ENCODE measurements at regions not wholly inside any gene's neighbourhood (a gene's known extent, or its start where the extent isn't known, plus 50 kb on each side); places are given as distances from the start of the nearest gene placed in this dataset.

DNA sequence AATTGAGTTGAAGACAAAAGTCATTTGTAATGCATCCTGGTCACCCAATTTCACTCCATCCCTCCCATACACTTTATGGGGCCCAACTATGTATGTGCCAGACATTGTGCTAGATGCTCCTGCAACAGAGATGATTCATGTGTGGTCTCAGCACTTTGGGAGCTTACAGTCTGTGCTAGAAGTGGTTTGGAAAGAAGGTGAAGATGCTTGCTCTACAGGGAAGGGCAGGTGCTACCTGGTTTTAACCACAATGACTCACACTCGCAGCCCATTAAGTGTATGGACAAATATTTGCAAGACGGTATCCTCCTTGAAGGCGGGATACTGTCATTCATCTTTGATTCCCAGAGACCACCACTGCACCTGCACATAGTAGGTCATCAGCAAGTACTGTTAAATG is 257.6 kb downstream of the OTUD1 start:
- Histone ChIP-seq H3K9me3 (no peaks in the 10 kb centered on the region), H3K27me3 (peaks cover 58% of the 10 kb centered on the region), H3K27ac (no peak overlapping the region), H3K4me3 (no peak overlapping the region), H3K36me3 (no peaks in the 10 kb centered on the region), H3K4me1 (peaks cover 30% of the 10 kb centered on the region)
- DNase-seq (ENCODE audit: low spot score in 2 of 2): no peak
- TF ChIP-seq, protein P1, sequence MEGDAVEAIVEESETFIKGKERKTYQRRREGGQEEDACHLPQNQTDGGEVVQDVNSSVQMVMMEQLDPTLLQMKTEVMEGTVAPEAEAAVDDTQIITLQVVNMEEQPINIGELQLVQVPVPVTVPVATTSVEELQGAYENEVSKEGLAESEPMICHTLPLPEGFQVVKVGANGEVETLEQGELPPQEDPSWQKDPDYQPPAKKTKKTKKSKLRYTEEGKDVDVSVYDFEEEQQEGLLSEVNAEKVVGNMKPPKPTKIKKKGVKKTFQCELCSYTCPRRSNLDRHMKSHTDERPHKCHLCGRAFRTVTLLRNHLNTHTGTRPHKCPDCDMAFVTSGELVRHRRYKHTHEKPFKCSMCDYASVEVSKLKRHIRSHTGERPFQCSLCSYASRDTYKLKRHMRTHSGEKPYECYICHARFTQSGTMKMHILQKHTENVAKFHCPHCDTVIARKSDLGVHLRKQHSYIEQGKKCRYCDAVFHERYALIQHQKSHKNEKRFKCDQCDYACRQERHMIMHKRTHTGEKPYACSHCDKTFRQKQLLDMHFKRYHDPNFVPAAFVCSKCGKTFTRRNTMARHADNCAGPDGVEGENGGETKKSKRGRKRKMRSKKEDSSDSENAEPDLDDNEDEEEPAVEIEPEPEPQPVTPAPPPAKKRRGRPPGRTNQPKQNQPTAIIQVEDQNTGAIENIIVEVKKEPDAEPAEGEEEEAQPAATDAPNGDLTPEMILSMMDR (IDR thresholded peaks at IDR 0.05): no peak
- TF ChIP-seq EP300 (IDR thresholded peaks at IDR 0.05) (no peak), POLR2AphosphoS5 (IDR thresholded peaks at IDR 0.05) (no peak)
- WGBS: 88% methylated on average over 3 of the region's 3 CpGs

DNA sequence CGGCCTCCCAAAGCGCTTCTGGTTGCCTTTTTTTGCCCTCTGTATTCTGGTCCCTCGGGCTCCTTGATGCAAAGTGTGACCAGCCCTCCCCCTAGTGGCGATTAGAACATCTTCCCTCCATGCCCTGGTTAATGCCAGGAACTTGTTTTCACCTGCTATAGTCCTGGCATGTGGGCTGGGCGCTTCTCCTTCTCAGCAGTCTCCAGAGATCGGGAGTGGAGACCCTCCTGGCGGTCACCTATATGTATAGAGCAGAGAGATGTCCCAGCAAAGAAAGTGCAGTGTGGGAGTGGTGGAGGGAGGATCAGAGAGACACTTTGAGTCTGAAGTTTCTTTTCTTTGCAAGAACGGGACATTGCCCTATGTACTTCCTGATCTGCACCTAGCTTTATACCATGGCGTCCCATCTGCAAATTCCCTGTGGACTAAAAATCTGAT is 264.1 kb downstream of the OTUD1 start:
- TF ChIP-seq POLR2A (IDR thresholded peaks at IDR 0.05): no peak
- TF ChIP-seq, protein P1 (IDR thresholded peaks at IDR 0.05): peak; percentile 40 to 68
- peaks cover 5% of the 10 kb centered on the region for H3K4me1 ChIP-seq
- H3K4me3 ChIP-seq: no peak overlapping the region
- DNase-seq (ENCODE audit: low spot score in 2 of 2): no peak
- H3K36me3 ChIP-seq: no peaks in the 10 kb centered on the region
- no peaks in the 10 kb centered on the region for H3K9me3 ChIP-seq
- H3K27me3 ChIP-seq: peaks cover 3% of the 10 kb centered on the region
- no peak overlapping the region for H3K27ac ChIP-seq
- 12% methylated on average over 9 of the region's 9 CpGs for WGBS

DNA sequence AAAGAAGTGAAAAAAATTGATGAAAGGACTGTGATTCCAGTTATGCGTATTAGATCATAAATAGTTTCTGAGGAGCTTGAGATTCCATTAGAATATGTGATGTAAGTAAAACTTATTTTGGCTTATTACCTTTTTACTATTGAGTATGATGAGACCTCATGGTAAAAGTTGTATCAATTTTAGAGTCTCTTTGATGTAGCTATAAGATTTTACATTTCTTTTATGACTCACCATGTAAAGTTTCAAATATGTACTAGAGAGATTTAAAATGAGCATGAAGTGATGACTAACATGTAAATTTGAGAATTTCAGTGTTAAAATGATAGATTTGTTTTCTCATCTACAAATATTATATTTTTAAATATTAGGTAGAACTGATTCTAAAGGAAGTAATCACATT is 276.5 kb downstream of the OTUD1 start:
- no peaks in the 10 kb centered on the region for H3K36me3 ChIP-seq
- H3K27me3 ChIP-seq: no peaks in the 10 kb centered on the region
- H3K27ac ChIP-seq: no peak overlapping the region
- WGBS: 88% methylated on average over 1 of the region's 1 CpG
- TF ChIP-seq, protein P1 (IDR thresholded peaks at IDR 0.05): no peak
- no peak for TF ChIP-seq POLR2A (IDR thresholded peaks at IDR 0.05)
- TF ChIP-seq EP300 (IDR thresholded peaks at IDR 0.05): no peak
- no peak for TF ChIP-seq POLR2AphosphoS5 (IDR thresholded peaks at IDR 0.05)
- no peaks in the 10 kb centered on the region for H3K9me3 ChIP-seq
- no peak overlapping the region for H3K4me3 ChIP-seq
- DNase-seq (ENCODE audit: low spot score in 2 of 2): no peak
- H3K4me1 ChIP-seq: no peaks in the 10 kb centered on the region

DNA sequence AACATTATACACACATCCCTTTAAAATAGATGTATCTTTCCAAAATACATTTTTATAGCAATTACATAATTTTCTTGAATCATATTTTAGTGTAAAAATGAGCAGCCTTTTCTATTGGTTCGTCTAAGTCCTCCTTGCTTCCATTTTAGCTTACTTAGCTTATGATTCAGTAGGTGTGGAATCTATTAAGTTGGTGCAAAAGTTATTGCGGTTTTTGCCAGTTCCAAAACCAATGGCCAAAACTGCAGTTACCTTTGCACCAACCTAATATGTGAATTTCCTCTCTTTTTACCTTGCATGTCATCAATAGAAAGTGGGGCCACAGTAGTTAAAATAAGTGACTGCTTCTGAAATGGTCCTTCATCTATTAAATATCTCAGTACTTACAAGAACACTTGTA is 279.0 kb downstream of the OTUD1 start:
- Histone ChIP-seq H3K4me1 (no peaks in the 10 kb centered on the region), H3K36me3 (no peaks in the 10 kb centered on the region), H3K27ac (no peak overlapping the region), H3K27me3 (no peaks in the 10 kb centered on the region), H3K9me3 (no peaks in the 10 kb centered on the region), H3K4me3 (no peak overlapping the region)
- TF ChIP-seq POLR2A (IDR thresholded peaks at IDR 0.05) (no peak), POLR2AphosphoS5 (IDR thresholded peaks at IDR 0.05) (no peak), EP300 (IDR thresholded peaks at IDR 0.05) (no peak)
- TF ChIP-seq, protein P1 (IDR thresholded peaks at IDR 0.05): no peak
- DNase-seq (ENCODE audit: low spot score in 2 of 2): no peak
- WGBS: 59% methylated on average over 2 of the region's 2 CpGs

DNA sequence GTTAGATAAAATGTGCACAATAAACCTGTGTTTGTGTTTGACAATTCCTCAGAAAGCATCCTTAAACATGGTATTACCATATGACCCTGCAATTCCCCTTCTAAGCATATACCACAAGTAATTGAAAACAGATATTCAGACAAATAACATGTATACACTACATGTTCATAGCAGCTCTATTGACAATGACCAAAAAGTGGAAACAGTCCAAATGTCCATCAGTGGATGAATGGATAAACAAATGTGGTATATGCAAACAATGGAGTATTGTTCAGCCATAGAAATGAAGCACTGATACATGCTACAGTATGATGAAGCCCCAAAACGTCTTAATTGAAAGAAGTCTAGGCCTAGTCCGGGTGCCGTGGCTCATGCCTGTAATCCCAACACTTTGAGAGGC is 280.1 kb downstream of the OTUD1 start:
- WGBS: 89% methylated on average over 3 of the region's 3 CpGs
- Histone ChIP-seq H3K27me3 (no peaks in the 10 kb centered on the region), H3K4me1 (no peaks in the 10 kb centered on the region), H3K27ac (no peak overlapping the region), H3K36me3 (no peaks in the 10 kb centered on the region), H3K9me3 (no peaks in the 10 kb centered on the region), H3K4me3 (no peak overlapping the region)
- DNase-seq (ENCODE audit: low spot score in 2 of 2): no peak
- TF ChIP-seq POLR2AphosphoS5 (IDR thresholded peaks at IDR 0.05) (no peak), EP300 (IDR thresholded peaks at IDR 0.05) (no peak), POLR2A (IDR thresholded peaks at IDR 0.05) (no peak)
- TF ChIP-seq, protein P1 (IDR thresholded peaks at IDR 0.05): no peak
